MM.1S (cell line): ENCODE measurements at regions not wholly inside any gene's neighbourhood (a gene's known extent, or its start where the extent isn't known, plus 50 kb on each side); places are given as distances from the start of the nearest gene placed in this dataset.

Source experiments
- CTCF ChIP-seq: fragments of 300-600 bp; sonication (generic); IDR thresholded peaks from 2 replicates; pipeline ENCODE4 v1.5.1; 2016; ENCODE audit warnings: antibody characterized with exemption, low read length, mixed read lengths
- EZH2 ChIP-seq: fragments of 300-600 bp; sonication (generic); optimal IDR thresholded peaks from 2 replicates; pipeline ENCODE3; 2017; ENCODE audit warnings: low read depth, mild to moderate bottlenecking, antibody characterized with exemption, low read length, mixed read lengths

- TF ChIP-seq CTCF (no peak), EZH2 (no peak)
Measured at GRCh38 chr5:3025392-3025791, 273.9 kb upstream of the IRX2 start.
